HFF-Myc (cell line): ENCODE measurements at regions not wholly inside any gene's neighbourhood (a gene's known extent, or its start where the extent isn't known, plus 50 kb on each side); places are given as distances from the start of the nearest gene placed in this dataset.

Experiments used
- DNase-seq: peaks from one replicate; pipeline ENCODE4 v3.0.0-alpha.2; 2011; ENCODE audit warnings: low read depth; ENCODE audit errors: extremely low read depth
- H3K4me3 ChIP-seq: replicated peaks from 2 replicates; pipeline ENCODE4 v1.5.1; 2011; ENCODE audit warnings: low read depth, mild to moderate bottlenecking, control low read depth, low read length
- TF ChIP-seq, protein P1 (sequence below): IDR thresholded peaks from 2 replicates; pipeline ENCODE4 v1.5.1; 2012; ENCODE audit warnings: mild to moderate bottlenecking, low read depth, low read length, control low read depth; ENCODE audit errors: missing control alignments

DNA sequence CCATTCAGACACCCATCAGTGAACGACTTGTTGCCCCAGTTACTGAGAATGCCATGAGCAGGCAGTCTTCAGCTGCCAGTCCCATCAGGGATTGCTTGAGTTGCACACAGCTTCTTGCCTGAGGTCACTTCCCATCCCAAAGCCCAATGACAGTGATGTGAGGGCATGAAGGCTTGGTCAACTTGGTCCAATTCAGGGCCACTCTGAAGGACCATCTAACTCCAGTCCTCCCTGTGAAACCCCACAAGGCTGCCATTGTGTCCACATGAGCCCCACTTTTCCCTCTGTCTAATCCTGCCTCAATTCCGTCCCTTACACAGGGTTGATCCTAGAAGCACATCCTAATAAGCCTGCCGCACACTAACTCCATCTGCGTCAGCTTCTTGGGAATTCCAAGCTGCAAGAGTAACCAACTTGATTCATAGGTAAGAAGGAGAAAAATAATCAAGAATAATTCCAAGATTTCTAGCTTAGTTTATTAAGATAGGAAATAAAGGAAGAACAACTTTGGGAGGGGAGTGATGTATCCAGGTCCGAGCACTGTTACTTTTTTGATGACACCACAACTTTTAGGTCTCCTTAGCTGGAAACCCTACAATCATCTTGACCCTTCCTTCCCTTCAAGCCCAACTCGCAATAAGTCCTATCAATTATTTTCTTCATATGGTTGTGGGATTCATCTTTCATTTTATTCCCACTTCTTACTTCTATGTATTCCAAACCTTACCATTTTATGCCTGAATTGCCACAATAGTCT lies 110.9 kb downstream of the LRRC30 start:
- no peak overlapping the region for H3K4me3 ChIP-seq
- DNase-seq = no peak
- TF ChIP-seq, protein P1, sequence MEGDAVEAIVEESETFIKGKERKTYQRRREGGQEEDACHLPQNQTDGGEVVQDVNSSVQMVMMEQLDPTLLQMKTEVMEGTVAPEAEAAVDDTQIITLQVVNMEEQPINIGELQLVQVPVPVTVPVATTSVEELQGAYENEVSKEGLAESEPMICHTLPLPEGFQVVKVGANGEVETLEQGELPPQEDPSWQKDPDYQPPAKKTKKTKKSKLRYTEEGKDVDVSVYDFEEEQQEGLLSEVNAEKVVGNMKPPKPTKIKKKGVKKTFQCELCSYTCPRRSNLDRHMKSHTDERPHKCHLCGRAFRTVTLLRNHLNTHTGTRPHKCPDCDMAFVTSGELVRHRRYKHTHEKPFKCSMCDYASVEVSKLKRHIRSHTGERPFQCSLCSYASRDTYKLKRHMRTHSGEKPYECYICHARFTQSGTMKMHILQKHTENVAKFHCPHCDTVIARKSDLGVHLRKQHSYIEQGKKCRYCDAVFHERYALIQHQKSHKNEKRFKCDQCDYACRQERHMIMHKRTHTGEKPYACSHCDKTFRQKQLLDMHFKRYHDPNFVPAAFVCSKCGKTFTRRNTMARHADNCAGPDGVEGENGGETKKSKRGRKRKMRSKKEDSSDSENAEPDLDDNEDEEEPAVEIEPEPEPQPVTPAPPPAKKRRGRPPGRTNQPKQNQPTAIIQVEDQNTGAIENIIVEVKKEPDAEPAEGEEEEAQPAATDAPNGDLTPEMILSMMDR = no peak

DNA sequence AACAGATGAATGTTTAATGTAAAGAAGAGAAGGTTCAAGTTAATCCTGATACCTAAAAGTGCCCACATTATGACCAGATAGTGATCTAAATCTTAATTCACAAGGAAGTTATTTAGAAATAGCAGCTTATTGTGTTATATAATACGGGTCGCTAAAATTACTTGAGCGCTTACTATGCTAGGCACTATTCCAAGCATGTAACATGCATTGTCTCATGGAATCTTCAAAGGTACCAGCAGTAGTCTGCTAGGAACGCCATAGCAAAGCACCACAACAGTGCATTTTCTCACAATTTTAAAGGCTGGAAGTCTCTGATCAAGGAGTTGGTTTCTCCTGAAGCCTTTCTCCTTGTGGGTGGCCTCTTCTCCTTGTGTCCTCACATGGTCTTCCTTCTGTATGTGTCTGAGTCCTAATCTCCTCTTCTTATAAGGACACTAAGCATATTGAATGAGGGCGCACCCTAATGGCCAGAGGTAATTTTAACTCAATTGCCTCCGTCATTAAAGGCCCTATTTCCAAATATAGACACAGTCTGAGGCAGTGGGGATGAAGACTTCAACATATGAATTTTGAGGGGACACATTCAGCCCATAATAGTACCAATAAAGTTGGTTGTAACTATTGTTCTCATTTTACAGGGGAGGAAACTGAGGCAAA lies 118.4 kb downstream of the LRRC30 start:
- H3K4me3 ChIP-seq = no peak overlapping the region
- TF ChIP-seq, protein P1 = no peak
- no peak for DNase-seq

DNA sequence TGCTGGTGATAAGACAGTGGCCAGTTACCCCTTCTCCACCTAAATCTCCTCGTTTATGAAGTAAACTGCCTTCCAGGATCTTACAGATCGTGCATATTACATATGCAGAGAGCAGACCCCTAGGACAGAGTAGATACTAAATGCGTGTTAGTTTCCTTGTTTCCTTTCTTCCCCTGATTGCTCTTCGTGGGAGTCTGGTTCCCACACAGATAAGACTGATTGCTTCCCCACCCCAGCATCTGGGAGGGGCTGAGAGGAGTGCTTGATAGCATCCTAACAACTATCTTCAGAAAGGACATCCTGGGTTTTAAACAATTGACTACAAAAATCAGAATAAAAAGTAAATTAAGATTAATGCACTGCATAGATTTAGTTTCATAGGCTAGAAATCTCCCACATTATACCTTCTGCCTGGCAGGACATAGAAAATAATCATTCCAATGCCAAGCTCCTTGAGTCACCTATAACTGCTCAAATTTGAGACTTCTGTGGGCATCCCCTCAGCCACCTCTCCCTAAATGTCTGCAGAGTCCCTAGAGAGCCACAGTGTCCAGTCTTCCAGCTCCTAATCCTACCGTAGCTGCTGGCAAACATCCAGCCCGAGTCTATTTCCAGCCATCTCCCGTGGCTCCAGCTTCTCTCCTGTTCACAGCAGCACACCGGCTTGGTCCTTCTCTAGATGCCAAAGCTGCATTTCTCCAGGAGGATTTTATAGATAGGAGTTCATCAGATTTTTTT lies 128.3 kb downstream of the LRRC30 start:
- DNase-seq = no peak
- TF ChIP-seq, protein P1 = no peak
- H3K4me3 ChIP-seq = no peak overlapping the region

DNA sequence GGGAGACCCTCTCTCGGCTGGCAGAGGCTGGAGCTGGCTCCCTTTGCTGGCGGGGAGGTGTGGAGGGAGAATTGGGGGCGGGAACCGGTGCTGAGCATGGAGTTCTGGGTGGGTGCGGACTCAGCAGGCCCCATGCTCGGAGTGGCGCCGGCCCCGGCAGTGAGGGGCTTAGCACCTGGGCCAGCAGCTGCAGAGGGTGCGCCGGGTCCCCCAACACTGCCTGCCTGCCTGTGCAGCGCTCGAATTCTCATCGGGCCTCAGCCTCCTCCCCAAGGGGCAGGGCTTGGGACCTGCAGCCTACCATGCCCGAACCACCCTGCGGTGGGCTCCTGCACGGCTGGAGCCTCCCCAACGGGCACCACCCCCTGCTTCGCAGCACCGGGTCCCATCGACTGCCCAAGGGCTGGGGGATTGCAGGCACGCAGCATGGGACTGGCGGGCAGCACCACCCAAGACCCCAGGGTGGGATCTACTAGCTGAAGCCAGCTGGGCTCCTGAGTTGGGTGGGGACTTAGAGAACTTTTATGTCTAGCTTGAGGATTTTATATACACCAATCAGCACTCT lies 129.8 kb downstream of the LRRC30 start:
- TF ChIP-seq, protein P1 = no peak
- no peak for DNase-seq

DNA sequence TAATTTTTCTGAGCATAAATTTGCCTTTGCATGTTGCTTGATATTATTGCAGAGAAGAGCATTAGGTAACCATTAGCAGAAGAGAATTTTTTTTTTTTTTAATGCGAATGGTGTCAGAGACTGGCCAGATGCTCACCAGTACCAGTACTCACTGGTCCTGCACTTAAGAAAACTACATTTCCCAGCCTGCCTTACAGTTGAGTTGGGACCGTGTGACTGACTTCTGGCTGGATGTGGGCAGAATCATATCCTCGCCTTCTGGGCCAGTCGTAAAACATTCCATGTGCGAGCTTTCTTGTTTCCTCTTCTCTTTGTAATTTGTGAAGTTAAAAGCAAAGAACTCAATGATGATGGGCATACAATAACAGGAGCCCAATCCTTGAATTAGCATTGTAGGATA lies 132.4 kb downstream of the LRRC30 start:
- H3K4me3 ChIP-seq = no peak overlapping the region
- TF ChIP-seq, protein P1 = no peak
- DNase-seq = no peak

More for the DNA sequence above, 129.8 kb downstream of the LRRC30 start:
- H3K4me3 ChIP-seq = no peak overlapping the region

DNA sequence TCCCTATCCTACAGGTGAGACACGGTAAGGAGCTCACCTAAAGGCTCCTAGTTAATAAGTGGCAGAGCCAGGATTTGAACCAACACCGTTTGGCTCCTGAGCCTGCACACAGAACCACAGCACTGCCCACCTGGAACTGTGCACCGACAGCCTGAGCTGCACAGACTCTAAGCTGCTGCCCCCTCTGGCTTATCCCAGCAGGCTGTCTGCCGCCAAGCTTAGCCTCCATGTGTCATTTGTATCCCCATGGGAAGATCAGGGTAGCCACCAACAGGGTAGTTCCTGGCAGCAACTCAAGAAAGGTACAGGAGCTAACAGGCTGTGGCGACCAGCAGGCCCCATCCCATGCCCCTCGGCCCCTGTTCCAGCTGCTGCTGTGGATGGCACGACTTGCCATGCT lies 135.7 kb downstream of the LRRC30 start:
- no peak overlapping the region for H3K4me3 ChIP-seq
- TF ChIP-seq, protein P1 = no peak
- no peak for DNase-seq
